ENCODE measurements at regions not wholly inside any gene's neighbourhood (a gene's known extent, or its start where the extent isn't known, plus 50 kb on each side); places are given as distances from the start of the nearest gene placed in this dataset.

DNA sequence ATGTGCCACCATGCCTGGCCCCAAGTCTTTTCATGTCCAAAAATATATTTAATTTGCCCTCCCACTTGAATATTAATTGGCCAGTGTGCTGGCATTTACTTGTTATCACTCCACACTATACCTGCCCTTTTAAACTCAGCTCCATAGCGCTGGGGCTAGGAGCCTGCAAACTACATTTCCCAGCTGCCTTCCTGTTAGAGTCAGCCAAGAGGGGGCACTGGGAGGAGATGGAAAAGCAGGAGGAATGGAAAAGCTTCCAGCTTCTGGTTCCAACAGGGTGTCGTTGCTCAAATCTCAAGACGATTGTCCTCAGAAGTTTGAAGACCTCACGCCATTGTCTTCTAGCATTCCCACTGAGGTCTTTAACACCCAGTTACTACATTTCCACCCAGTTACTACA is 315.5 kb downstream of the BCOR start:
- TF ChIP-seq JUND (IDR thresholded peaks at IDR 0.05; ENCODE audit: borderline replicate concordance, low read depth, low read length) (no peak), JUND (tag; IDR thresholded peaks at IDR 0.05; ENCODE audit: borderline replicate concordance, low read depth, low read length) (no peak), HNRNPL (IDR thresholded peaks at IDR 0.05; ENCODE audit: low read depth, low read length) (no peak), MCM2 (IDR thresholded peaks at IDR 0.05; ENCODE audit: low read depth) (no peak), ZNF586 (CRISPR knock-in tag; conservative IDR thresholded peaks at IDR 0.05) (no peak), BRCA1 (IDR thresholded peaks at IDR 0.05) (no peak), BRCA1 (CRISPR knock-in tag; IDR thresholded peaks at IDR 0.05) (no peak), RBM34 (IDR thresholded peaks at IDR 0.05; ENCODE audit: borderline replicate concordance, insufficient read depth, low read length) (no peak), TOE1 (IDR thresholded peaks at IDR 0.05; ENCODE audit: borderline replicate concordance) (no peak), TOE1 (CRISPR knock-in tag; IDR thresholded peaks at IDR 0.05; ENCODE audit: borderline replicate concordance, low read depth) (no peak), POLR2A (conservative IDR thresholded peaks at IDR 0.05) (no peak)
- TF ChIP-seq, protein P1, sequence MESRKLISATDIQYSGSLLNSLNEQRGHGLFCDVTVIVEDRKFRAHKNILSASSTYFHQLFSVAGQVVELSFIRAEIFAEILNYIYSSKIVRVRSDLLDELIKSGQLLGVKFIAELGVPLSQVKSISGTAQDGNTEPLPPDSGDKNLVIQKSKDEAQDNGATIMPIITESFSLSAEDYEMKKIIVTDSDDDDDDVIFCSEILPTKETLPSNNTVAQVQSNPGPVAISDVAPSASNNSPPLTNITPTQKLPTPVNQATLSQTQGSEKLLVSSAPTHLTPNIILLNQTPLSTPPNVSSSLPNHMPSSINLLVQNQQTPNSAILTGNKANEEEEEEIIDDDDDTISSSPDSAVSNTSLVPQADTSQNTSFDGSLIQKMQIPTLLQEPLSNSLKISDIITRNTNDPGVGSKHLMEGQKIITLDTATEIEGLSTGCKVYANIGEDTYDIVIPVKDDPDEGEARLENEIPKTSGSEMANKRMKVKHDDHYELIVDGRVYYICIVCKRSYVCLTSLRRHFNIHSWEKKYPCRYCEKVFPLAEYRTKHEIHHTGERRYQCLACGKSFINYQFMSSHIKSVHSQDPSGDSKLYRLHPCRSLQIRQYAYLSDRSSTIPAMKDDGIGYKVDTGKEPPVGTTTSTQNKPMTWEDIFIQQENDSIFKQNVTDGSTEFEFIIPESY (CRISPR knock-in tag; IDR thresholded peaks at IDR 0.05): no peak
- TF ChIP-seq, protein P2, sequence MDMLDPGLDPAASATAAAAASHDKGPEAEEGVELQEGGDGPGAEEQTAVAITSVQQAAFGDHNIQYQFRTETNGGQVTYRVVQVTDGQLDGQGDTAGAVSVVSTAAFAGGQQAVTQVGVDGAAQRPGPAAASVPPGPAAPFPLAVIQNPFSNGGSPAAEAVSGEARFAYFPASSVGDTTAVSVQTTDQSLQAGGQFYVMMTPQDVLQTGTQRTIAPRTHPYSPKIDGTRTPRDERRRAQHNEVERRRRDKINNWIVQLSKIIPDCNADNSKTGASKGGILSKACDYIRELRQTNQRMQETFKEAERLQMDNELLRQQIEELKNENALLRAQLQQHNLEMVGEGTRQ (CRISPR knock-in tag; IDR thresholded peaks at IDR 0.05): no peak
- TF ChIP-seq, protein P3, sequence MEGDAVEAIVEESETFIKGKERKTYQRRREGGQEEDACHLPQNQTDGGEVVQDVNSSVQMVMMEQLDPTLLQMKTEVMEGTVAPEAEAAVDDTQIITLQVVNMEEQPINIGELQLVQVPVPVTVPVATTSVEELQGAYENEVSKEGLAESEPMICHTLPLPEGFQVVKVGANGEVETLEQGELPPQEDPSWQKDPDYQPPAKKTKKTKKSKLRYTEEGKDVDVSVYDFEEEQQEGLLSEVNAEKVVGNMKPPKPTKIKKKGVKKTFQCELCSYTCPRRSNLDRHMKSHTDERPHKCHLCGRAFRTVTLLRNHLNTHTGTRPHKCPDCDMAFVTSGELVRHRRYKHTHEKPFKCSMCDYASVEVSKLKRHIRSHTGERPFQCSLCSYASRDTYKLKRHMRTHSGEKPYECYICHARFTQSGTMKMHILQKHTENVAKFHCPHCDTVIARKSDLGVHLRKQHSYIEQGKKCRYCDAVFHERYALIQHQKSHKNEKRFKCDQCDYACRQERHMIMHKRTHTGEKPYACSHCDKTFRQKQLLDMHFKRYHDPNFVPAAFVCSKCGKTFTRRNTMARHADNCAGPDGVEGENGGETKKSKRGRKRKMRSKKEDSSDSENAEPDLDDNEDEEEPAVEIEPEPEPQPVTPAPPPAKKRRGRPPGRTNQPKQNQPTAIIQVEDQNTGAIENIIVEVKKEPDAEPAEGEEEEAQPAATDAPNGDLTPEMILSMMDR (IDR thresholded peaks at IDR 0.05 in 2 of 3, conservative IDR thresholded peaks at IDR 0.05 in 1 of 3; ENCODE audit: insufficient read depth in 2 of 3, low read depth in 1 of 3, low read length in 3 of 3): no peak
- TF ChIP-seq, protein P4, sequence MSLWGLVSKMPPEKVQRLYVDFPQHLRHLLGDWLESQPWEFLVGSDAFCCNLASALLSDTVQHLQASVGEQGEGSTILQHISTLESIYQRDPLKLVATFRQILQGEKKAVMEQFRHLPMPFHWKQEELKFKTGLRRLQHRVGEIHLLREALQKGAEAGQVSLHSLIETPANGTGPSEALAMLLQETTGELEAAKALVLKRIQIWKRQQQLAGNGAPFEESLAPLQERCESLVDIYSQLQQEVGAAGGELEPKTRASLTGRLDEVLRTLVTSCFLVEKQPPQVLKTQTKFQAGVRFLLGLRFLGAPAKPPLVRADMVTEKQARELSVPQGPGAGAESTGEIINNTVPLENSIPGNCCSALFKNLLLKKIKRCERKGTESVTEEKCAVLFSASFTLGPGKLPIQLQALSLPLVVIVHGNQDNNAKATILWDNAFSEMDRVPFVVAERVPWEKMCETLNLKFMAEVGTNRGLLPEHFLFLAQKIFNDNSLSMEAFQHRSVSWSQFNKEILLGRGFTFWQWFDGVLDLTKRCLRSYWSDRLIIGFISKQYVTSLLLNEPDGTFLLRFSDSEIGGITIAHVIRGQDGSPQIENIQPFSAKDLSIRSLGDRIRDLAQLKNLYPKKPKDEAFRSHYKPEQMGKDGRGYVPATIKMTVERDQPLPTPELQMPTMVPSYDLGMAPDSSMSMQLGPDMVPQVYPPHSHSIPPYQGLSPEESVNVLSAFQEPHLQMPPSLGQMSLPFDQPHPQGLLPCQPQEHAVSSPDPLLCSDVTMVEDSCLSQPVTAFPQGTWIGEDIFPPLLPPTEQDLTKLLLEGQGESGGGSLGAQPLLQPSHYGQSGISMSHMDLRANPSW (CRISPR knock-in tag; IDR thresholded peaks at IDR 0.05): no peak
